ENCODE measurements at regions not wholly inside any gene's neighbourhood (a gene's known extent, or its start where the extent isn't known, plus 50 kb on each side); places are given as distances from the start of the nearest gene placed in this dataset.
"Not testable (repeated sequence)": the region's sequence is repeated elsewhere in the genome, so short reads cannot be mapped to it uniquely, and the experiment has no call there.

GRCh38 chr14:88983755-88984154 is 159.3 kb downstream of the TTC8 start:
- DNase-seq (ENCODE audit: low read depth in 2 of 2, low spot score in 1 of 2), result no peak

GRCh38 chr14:88985654-88986053 is 161.2 kb downstream of the TTC8 start:
- no peak for DNase-seq (ENCODE audit: low read depth in 2 of 2, low spot score in 1 of 2)

- no peak for DNase-seq (ENCODE audit: low read depth in 2 of 2, low spot score in 1 of 2)
These were observed 161.8 kb downstream of the TTC8 start for GRCh38 chr14:88986146-88986841.

GRCh38 chr14:88986908-88987307 is 162.5 kb downstream of the TTC8 start:
- not testable (repeated sequence) for DNase-seq (ENCODE audit: low read depth in 2 of 2, low spot score in 1 of 2)

- DNase-seq (ENCODE audit: low read depth in 2 of 2, low spot score in 1 of 2), result no peak
These were observed 163.1 kb downstream of the TTC8 start for GRCh38 chr14:88987516-88987915.

GRCh38 chr14:88989911-88990310 is 165.5 kb downstream of the TTC8 start:
- DNase-seq (ENCODE audit: low read depth in 2 of 2, low spot score in 1 of 2), result no peak

GRCh38 chr14:88990856-88991255 is 166.4 kb downstream of the TTC8 start:
- no peak for DNase-seq (ENCODE audit: low read depth in 2 of 2, low spot score in 1 of 2)

- DNase-seq (ENCODE audit: low read depth in 2 of 2, low spot score in 1 of 2), result no peak
These were observed 167.6 kb downstream of the TTC8 start for GRCh38 chr14:88992011-88992410.

- DNase-seq (ENCODE audit: low read depth in 2 of 2, low spot score in 1 of 2), result no peak
These were observed 169.5 kb downstream of the TTC8 start for GRCh38 chr14:88993946-88994345.

- no peak for DNase-seq (ENCODE audit: low read depth in 2 of 2, low spot score in 1 of 2)
These were observed 171.2 kb downstream of the TTC8 start for GRCh38 chr14:88995437-88996198.

GRCh38 chr14:88998027-88998426 is 173.6 kb downstream of the TTC8 start:
- no peak for DNase-seq (ENCODE audit: low read depth in 2 of 2, low spot score in 1 of 2)

- no peak for DNase-seq (ENCODE audit: low read depth in 2 of 2, low spot score in 1 of 2)
These were observed 174.7 kb downstream of the TTC8 start for GRCh38 chr14:88999137-88999536.

GRCh38 chr14:89000007-89000942 is 175.8 kb downstream of the TTC8 start:
- DNase-seq (ENCODE audit: low read depth in 2 of 2, low spot score in 1 of 2), result no peak

GRCh38 chr14:89004166-89004565 is 179.7 kb downstream of the TTC8 start:
- DNase-seq (ENCODE audit: low read depth in 2 of 2, low spot score in 1 of 2), result no peak

GRCh38 chr14:89007906-89008305 is 183.5 kb downstream of the TTC8 start:
- DNase-seq (ENCODE audit: low read depth in 2 of 2, low spot score in 1 of 2), result no peak

- no peak for DNase-seq (ENCODE audit: low read depth in 2 of 2, low spot score in 1 of 2)
These were observed 187.2 kb downstream of the TTC8 start for GRCh38 chr14:89011355-89012281.

- no peak for DNase-seq (ENCODE audit: low read depth in 2 of 2, low spot score in 1 of 2)
These were observed 188.0 kb downstream of the TTC8 start for GRCh38 chr14:89012282-89013097.

- no peak for DNase-seq (ENCODE audit: low read depth in 2 of 2, low spot score in 1 of 2)
These were observed 188.7 kb downstream of the TTC8 start for GRCh38 chr14:89013098-89013504.

GRCh38 chr14:89013698-89014568 is 189.5 kb downstream of the TTC8 start:
- DNase-seq (ENCODE audit: low read depth in 2 of 2, low spot score in 1 of 2), result no peak
